HG03469 (cell line): ENCODE measurements at regions not wholly inside any gene's neighbourhood (a gene's known extent, or its start where the extent isn't known, plus 50 kb on each side); places are given as distances from the start of the nearest gene placed in this dataset.
A peak's percentile ranks its signal among the peaks of the same experiment; 100 is the strongest.

Experiments
- ATAC-seq: cut with Tn5 transposase; IDR thresholded peaks from one replicate; pipeline ENCODE4 v1.9.1; 2021; ENCODE audit warnings: mild to moderate bottlenecking, moderate library complexity, moderate number of reproducible peaks; ENCODE audit not compliant: unreplicated experiment

- ATAC-seq: peak; percentile 56
Measured at GRCh38 chr18:70489986-70490933, 201.4 kb downstream of the SOCS6 start.

- no peak for ATAC-seq
Measured at GRCh38 chr18:70489571-70489970, 200.7 kb downstream of the SOCS6 start.

- no peak for ATAC-seq
Measured at GRCh38 chr18:70469916-70470315, 181.1 kb downstream of the SOCS6 start.

GRCh38 chr18:70468861-70469547 is 180.2 kb downstream of the SOCS6 start:
- ATAC-seq: no peak

- ATAC-seq: no peak
Measured at GRCh38 chr18:70464343-70465114, 175.7 kb downstream of the SOCS6 start.

GRCh38 chr18:70463085-70463484 is 174.2 kb downstream of the SOCS6 start:
- no peak for ATAC-seq

GRCh38 chr18:70462078-70462439 is 173.2 kb downstream of the SOCS6 start:
- ATAC-seq: no peak

- no peak for ATAC-seq
Measured at GRCh38 chr18:70461323-70462077, 172.7 kb downstream of the SOCS6 start.

- ATAC-seq: no peak
Measured at GRCh38 chr18:70459731-70460130, 170.9 kb downstream of the SOCS6 start.

GRCh38 chr18:70459251-70459650 is 170.4 kb downstream of the SOCS6 start:
- no peak for ATAC-seq

- no peak for ATAC-seq
Measured at GRCh38 chr18:70457788-70458187, 168.9 kb downstream of the SOCS6 start.

- ATAC-seq: no peak
Measured at GRCh38 chr18:70457223-70457622, 168.4 kb downstream of the SOCS6 start.

GRCh38 chr18:70456376-70456775 is 167.5 kb downstream of the SOCS6 start:
- ATAC-seq: no peak

GRCh38 chr18:70455731-70456130 is 166.9 kb downstream of the SOCS6 start:
- no peak for ATAC-seq

GRCh38 chr18:70454704-70455322 is 166.0 kb downstream of the SOCS6 start:
- ATAC-seq: peak; percentile 82

GRCh38 chr18:70453058-70453775 is 164.4 kb downstream of the SOCS6 start:
- ATAC-seq: no peak

- ATAC-seq: no peak
Measured at GRCh38 chr18:70452501-70452900, 163.7 kb downstream of the SOCS6 start.

GRCh38 chr18:70450426-70451253 is 161.8 kb downstream of the SOCS6 start:
- ATAC-seq: no peak

- no peak for ATAC-seq
Measured at GRCh38 chr18:70448588-70448987, 159.7 kb downstream of the SOCS6 start.
